GM12864 (cell line): ENCODE measurements at regions not wholly inside any gene's neighbourhood (a gene's known extent, or its start where the extent isn't known, plus 50 kb on each side); places are given as distances from the start of the nearest gene placed in this dataset.
"Not testable (repeated sequence)": the region's sequence is repeated elsewhere in the genome, so short reads cannot be mapped to it uniquely, and the experiment has no call there.

ENCODE experiments used
- DNase-seq: peaks from one replicate; pipeline ENCODE4 v3.0.0-alpha.2; 2011; ENCODE audit warnings: low read depth
- H3K4me3 ChIP-seq: 2 replicates; pipeline ENCODE4 v1.5.1; 2011; ENCODE audit warnings: mild to moderate bottlenecking, low read depth, low read length, control low read depth
- CTCF ChIP-seq: IDR thresholded peaks from 2 replicates; pipeline ENCODE4 v1.5.1; 2011; ENCODE audit warnings: low read depth, mild to moderate bottlenecking, moderate library complexity, low read length, control low read depth, inconsistent platforms; ENCODE audit errors: missing control alignments

GRCh38 chr13:60230593-60230992 lies 66.9 kb upstream of the DIAPH3 start:
- H3K4me3 ChIP-seq = no peak overlapping the region
- peak; percentile 13 for DNase-seq
- no peak for TF ChIP-seq CTCF

- TF ChIP-seq CTCF = no peak
- DNase-seq = no peak
- no peak overlapping the region for H3K4me3 ChIP-seq
Observed at GRCh38 chr13:60242043-60242595, 78.4 kb upstream of the DIAPH3 start.

- DNase-seq = no peak
- no peak for TF ChIP-seq CTCF
- no peak overlapping the region for H3K4me3 ChIP-seq
Observed at GRCh38 chr13:60244381-60244780, 80.7 kb upstream of the DIAPH3 start.

- not testable (repeated sequence) for H3K4me3 ChIP-seq, DNase-seq
Observed at GRCh38 chr13:60251419-60251818, 87.7 kb upstream of the DIAPH3 start.

GRCh38 chr13:60258349-60258748 lies 94.6 kb upstream of the DIAPH3 start:
- H3K4me3 ChIP-seq = no peak overlapping the region
- DNase-seq = no peak
- TF ChIP-seq CTCF = no peak

- no peak overlapping the region for H3K4me3 ChIP-seq
- no peak for DNase-seq
- TF ChIP-seq CTCF = no peak
Observed at GRCh38 chr13:60260440-60260839, 96.7 kb upstream of the DIAPH3 start.

GRCh38 chr13:60261432-60262351 lies 98.0 kb upstream of the DIAPH3 start:
- no peak overlapping the region for H3K4me3 ChIP-seq
- TF ChIP-seq CTCF = no peak
- no peak for DNase-seq
